ENCODE measurements at regions not wholly inside any gene's neighbourhood (a gene's known extent, or its start where the extent isn't known, plus 50 kb on each side); places are given as distances from the start of the nearest gene placed in this dataset.
"Not testable (repeated sequence)": the region's sequence is repeated elsewhere in the genome, so short reads cannot be mapped to it uniquely, and the experiment has no call there.

DNA sequence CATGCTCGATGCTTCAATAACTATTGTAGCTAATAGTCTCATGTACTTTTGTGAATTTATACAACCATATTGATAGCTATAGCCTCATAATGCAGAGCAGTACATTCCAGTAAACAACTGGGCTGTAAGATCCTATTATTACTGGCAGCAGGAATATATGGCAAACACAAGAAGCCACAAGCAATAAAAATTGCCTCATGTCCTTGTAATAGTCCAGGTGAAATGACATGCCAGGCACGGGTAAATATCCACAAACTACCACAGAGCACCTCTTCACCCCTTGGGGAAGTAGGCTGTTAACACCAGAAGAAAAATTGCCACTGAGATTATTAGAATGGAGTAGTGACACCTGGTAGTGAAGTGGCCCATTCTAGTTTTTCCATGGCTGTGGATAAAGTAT lies 158.3 kb downstream of the MTX2 start:
- DNase-seq = no peak

DNA sequence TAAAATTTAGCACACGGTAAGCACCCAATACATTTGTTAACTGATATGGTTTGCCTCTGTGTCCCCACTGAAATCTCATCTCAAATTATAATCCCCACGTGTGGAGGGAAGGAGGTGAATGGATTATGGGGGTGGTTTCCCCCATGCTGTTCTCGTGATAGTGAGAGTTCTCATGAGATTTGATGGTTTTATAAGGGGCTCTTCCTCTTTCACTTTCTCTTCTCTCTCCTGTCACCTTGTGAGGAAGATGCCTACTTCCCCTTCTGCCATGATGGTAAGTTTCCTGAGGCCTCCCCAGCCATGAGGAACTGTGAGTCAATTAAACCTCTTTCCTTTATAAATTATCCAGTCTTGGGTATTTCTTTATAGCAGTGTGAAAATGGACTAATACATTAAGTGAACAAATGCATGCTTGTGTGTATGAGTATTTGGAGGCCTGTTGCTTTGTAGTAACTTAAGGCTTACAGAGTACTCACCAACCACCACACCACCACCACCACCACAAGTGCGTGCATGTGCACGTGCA lies 159.8 kb downstream of the MTX2 start:
- DNase-seq = not testable (repeated sequence)

DNA sequence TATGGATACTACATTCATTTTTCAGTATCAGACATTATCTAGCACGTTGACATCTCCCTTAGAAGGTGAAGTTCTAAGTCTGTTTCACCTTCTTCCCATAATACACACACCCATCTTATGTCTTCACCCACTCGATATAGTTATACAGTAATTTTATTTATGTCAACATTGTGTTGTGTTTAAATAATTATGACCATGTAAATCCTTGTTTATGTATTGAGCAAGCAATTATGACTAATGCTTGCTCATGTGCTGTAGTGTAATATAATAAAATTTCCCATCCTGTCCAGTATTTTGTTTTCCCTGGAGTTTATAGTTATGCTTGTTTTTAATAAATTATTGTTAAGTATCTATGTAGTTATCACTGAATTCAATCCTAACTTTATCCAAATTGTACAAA lies 163.2 kb downstream of the MTX2 start:
- no peak for DNase-seq

DNA sequence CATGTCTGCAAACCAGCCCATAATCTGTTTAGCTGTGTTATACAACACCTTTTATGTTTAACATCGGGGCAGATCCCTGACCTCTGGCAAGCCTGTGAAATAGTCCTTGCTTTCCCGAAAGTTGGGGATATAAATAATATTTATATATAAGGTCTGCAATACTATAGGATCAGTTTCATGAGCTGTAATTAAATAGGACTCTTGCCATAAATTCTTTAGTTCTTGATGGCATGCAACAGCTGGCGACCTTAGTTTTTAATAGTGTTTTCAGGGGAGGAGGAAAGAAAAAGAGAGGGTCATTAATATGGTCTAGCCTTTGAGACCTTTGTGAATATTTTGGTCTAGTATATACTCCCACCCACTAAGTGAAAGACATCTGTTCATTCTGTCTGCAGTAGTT lies 166.5 kb downstream of the MTX2 start:
- no peak for DNase-seq

DNA sequence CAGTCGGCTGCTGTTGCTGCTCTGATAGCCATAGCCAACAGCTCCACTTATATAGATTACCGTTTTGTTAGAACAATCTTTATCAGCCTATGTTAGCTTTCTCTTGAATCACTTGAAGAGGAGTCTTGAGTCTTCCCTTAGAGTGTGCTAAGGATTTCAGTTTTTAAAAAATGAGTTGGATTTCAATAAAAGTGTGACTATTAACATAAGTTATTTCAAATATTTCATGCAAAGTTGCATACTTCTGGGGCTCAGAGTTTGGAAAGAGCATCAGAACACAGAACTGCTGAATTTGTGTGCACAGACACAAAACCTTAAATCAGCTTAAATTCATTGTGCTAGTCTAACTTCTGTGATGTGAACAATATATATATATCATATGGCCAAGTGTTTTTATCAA lies 174.7 kb downstream of the MTX2 start:
- no peak for DNase-seq

DNA sequence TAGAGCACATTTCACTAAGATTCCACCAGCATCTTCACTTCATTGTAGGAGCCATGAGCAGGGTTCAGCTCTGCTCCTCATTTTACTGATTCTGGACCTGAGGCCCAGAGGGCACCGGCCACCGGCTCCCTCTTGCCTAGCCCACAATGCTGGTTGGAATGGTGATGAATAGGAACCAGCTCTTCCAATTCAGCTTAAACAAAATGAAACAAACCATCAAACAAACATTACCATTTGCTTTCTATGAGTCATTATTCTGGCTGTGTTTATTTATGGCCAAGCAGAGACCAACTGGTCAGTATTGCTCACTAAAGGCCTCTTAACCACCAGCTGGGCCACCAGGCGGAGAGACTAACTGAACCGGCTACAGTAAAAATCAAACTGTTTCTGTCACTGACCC lies 176.7 kb downstream of the MTX2 start:
- DNase-seq = no peak

DNA sequence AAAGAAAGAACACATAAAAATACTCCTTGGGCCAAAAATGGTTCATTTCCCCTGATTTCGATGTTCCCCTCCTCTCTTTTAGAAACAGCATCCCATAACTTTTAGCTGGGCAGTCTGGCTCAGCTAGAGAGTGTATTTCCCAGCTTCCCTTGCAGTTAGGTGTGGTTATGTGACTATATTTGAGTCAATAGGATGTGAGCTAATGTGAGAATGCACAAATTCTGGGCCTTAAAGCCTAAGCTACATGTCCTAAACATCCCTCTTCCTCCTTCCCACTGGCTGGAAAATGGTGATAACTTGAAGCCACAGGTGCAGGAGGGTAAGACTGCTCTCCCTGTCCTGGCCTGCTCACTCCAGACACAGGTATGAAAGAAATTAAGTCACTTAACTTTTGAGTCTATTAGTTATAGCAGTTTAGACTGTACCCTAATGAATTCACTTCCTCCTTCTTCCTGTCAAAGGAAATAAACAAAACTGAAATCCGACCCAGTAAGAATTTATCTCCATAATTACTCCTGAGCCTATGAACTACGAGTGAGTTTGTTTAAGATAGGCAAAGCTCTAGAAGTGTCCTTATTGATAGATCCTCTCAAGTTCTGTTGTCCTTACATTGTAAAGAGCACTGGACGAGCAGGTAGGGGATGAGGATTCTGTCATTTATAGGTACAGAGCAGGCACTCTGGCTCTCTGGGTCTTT lies 177.6 kb downstream of the MTX2 start:
- DNase-seq = no peak

DNA sequence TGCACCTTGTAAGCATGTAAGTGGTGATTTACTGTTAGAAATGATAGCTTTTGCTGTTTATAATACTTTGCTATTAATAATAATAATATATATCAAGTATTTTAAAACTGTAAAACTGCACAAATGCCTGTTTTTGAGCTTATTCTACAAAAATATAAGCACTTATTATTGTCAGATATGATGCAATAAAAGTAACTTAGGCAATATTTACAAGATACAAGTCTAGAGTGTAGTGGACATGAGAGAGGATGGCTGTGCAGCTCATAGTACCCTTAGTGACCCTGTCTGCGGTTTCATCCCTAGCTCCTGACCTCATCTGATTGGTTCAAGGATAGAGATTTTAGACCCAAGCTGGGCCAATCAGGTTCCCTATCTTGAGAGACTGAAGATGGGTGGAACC lies 178.4 kb downstream of the MTX2 start:
- no peak for DNase-seq

DNA sequence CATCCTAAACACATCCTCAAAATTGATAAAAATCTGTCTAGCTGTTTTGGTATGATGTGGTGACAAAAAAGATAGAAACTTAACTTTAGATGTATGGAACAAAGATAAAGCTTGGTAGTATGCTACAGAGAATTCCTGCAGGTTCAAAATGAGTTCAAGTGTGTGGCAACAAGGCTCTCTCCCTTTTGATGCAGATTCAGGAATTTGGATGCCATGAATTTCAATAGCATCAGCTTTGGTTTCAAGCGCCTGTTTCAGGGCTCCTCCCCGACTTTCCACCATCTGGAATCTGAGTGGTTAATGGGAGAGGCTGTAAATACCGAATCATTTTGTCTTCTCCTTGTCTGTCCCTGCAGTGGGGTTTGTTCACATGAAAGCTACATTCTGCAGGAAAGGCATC lies 180.6 kb downstream of the MTX2 start:
- DNase-seq = no peak

DNA sequence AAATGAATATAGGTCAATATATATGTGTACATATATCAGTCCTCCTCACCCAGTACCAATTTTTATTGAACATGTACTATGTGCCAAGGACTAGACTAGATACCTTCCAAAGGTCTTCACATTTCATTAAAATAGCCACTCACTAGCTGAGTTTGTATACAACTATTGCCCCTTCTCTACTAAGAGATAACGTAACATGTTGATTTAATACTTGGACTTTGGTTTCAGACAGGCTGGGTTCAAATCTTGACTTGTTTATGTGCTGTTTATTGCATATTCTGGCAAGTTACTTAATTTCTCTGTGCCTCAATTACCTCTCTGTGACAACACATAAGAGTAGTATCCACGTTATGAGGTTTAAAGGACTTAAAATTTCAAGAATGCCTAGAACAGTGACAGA lies 184.5 kb downstream of the MTX2 start:
- DNase-seq = no peak

DNA sequence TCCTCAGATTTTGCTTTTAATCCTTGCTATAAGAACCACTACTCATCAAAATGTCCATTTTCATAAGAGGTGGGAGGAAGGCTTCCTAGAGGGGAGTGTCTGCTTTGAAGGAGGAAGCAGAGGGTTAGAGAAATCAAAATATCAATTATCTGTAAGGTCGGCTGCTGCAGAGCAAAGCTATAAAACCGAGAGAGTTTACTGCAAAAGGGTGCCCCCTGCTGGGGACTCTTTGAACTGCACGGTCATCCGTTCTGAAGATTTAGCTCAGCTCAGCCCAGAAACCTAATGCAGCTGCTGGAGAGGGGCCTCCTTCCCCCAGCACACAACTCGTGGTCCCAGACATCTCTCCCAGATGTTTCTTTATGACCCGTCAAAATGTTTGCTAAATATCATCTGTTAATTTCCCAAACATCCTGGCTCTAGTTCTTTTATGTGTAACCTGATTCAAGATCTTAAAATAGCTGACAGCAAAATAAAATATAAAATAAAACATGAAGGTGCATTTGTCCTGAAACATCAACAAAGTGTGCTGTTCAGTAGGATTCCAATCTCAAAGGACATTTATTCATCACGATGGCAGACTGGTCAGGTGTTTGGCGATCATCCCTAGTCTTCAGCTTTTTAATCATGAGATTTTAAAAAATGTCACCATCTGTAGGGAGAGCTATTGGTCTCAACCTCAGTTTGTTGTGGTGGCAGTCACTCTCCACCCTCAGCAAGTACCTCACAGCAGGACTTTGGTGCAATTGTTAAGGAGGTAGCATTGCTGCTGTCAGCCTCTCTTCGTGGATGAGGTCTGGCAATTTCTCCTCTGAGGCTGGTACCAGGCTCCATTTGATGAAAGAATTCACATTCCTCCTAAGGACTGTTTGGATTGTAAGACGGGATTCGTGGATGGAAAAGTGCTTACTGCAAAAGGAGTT lies 185.9 kb downstream of the MTX2 start:
- peak; percentile 32 to 79 (median 64) for DNase-seq

DNA sequence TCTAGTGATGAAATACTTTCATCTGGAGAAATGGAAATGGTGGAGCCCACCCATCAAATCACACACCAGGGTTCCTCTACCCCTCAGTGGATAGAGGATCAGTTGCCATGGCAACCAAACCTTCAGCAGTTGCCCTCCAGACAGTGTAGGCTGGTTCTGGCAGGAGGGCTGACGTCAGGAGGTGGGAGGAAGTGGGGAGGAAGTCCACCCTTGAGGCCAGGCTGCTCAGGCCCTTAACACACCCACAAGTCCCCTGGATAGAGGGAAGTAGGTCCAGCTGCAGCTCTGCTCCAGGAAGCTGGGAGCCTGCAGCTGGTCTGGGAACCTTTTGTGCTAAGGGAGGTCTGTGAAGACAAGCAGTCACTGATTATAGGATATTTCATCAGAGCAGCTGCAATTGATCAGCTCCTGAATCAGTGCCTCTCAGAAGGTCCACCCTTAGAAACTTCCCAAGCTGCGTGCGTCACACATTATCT lies 186.6 kb downstream of the MTX2 start:
- no peak for DNase-seq

DNA sequence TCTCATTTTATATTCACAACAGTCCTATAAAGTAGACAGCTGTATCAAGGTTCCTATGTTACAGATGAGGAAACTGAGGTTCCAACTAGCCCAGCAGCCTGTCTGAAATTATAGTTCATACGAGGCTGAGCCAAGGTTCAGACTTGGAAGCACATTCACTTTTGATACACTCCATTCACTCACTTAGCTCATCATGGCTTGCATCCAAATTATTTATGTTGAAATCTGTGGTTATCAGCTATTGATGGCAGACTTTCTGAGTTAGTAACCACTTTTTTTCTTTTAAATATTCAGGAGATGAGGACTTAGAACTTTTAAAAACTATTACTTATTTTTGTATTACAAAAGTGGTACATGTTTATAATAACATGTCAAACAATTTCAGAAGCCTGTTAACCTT lies 188.2 kb downstream of the MTX2 start:
- no peak for DNase-seq

DNA sequence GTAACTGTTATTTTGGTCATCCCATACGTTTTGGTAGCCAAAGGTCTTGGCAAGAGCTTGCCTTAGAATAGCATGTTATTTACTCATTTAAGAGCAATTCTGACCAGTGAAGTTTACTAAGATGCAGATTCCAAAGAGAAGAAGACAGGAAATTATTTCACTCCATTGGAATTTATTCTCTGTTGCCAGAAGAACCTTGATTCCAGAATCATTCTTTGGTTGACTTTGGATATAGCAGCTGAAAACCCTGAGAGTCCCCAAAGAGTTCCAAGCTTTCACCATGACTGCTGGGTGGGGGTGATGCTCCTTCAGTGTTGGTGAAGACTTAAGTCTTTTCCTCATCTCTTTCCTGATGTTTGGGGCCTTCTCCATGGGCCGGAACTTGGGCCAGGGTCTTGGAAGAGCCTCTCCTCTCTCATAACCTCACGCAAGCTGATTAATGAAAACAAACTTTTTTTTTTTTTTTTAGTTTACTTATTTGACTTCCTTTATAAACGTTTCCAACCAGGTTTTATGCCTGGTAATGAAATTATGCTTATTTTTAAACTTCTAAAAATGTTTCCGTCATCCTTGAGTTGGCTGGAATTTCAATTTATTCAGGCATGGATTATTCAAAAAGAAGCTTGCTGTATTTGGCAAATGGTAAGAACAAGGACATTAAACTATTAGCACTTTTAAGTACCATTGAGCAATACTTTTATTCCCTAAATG lies 192.0 kb downstream of the MTX2 start:
- no peak for DNase-seq

DNA sequence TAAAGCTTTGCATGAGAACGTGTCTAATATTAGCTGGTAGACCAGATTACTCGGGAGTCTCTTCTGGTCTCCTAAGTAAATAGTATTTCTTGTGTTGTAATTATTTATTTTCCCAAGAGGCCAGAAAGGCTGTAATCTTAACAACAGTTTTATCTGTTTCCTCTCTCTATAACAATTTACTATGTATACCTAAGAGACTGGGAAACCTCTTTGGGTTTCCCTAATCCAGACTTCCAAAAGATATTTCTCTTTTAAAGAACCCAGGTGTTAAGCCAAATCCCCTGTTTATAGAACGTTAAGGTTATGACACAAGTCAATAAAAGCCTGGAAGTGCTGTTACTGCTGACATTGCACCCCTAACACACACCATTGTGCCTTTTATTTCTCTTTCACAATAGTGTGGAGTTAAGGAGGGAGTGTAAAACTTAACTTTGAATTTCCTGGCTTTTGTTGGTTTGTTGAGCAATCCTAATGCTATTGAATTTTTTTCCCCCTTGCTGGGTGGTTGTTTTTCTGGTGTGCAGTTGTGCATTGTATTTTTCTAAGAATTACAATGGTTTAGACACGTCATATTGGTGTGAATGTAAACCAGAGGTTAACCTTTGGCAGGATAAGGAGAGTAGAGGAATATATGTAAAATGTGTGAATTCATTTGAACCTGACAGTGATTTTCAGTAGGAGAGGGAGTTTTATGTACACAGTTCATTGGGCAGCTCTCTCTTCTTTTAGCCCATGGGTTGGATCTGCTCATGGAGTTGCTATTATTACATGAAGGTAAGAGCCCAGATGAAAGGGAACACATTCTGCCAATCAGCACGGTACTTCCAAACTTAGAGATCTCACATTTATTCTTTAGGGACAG lies 192.8 kb downstream of the MTX2 start:
- no peak for DNase-seq

DNA sequence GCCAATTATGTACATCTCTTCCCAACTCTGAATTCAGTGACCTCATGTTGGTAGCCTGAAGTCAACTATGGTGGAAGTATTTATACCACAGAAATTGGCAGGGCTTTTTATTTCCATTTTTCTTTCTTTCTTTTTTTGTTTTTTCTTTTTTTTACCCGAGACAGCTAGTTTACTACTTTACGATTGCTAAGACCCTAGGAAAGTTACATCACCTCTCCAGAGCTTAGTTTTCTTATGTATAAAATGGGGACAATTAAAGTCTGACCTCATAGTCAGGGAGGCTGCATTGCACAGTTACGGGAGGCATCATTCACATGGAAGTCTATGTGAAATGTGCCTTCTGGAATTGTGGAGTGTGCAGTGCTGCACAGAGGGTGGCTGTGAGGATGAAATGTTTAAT lies 194.3 kb downstream of the MTX2 start:
- no peak for DNase-seq

DNA sequence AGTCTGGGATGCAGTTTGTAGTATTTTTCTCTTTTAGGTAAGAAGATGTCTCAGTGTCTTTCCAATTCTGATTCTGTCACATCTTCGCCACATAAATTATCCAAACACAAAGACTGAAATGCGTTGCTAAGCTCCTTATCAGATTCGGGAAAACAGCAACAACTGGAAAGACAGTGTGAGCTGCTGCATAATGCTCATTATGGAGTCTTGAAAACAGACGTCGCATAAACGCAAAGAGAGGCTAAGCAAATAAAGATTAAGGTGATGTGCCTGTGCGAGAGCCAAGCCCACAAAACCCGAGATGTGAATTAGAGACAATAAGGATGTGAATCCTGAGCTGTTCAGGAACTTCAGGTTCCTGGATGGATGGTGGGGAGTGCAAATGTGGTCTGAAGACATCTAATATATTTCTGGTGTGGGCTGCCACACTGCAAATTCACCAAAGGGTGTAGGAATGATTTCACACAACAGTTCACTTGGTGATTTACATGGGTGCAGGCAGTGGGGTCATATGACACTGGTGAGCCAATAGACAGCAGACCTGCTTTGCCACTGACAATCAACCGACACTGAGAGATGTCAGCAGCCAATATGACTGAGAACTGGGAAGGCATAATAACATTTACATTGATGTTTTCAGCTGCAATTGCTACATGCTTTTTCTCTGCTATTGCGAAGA lies 195.8 kb downstream of the MTX2 start:
- DNase-seq = no peak

DNA sequence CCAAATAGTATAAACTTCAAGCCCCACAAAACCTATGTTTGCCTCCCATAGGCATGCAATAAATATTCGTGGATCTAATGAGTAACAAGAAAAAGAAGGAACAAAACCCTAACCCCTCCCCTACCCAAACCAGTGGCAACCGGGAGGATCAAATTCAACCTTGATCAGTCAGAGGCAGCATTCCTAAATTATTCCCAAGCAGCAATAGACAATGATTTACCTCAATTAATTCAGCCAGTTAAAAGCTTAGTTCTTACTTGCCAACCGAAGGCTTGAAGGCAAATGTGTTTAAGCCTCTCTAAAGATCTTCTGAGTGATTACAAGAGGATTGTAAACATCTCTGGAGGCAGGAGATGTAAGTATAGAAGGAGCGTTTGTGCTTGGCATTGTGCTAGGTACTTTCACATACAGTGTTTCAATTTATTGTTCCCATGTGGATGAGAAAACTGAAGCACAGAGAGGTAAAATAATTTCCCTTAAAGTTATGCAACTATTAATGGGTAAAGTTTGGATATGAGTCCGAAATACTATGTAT lies 197.7 kb downstream of the MTX2 start:
- DNase-seq = no peak

DNA sequence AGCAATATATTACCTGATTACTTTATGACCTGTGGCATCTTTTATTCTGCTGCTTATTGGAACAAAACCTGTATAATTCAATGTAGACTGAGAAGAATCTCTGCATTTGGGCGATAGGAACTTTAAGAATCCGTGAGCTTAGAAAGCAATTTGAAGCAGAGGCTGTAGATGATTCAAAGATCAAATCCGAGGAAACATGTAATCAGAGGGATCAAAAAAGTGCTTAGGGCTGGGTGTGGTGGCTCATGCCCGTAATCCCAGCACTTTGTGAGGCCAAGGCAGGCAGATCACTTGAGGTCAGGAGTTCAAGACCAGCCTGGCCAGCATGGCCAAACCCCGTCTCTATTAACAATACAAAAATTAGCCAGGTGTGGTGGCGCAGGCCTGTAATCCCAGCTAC lies 198.4 kb downstream of the MTX2 start:
- DNase-seq = no peak

DNA sequence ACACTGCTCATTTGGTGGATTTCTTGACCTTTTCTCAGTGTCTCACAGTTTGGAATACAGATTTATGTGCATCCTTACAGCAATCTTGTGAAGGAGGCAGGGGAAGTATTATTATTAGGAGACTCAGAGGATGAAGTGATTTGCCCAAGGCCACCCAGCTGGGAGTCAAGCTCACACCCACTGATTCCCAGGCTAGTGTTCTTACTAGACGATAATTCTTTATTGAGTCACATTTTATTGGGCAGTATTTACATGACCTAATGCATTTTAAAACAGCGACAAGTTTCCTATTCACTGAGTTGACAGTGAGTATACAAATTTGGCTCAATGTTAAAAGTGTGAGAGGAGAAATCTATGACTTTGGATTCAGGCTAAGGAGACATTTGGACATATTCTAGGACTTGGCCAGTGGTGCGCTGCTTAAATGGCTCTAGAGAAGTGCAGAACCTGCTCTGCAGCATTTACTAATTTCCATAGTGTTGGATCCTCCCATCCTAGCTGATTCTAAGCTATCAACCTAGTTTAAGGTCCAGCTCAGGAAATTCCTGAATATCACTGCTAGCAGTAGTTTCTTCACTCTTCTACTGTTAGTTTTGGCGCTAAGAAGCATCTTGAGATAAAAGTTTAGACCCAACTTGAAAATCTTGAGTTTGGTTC lies 199.3 kb downstream of the MTX2 start:
- no peak for DNase-seq

DNA sequence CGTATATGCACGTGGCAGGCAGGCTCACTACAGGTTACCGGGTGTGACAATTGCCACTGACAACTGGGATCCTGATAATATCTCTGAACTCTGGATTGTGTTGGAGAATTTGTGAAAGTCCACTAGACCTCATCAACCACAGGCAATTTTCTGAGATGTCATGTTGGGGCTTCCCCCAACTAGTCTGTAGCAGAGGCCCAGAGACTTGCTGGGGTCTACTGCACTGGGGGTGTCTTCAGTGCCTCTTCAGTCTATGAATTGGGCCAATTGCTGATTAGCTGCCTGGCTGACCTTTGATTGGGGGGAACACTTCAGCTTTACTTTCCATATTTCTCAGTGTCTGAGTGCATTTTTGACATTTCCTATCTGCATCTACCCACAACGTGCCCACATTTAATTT lies 201.5 kb downstream of the MTX2 start:
- no peak for DNase-seq
